HL-60 (cell line): ENCODE measurements at regions not wholly inside any gene's neighbourhood (a gene's known extent, or its start where the extent isn't known, plus 50 kb on each side); places are given as distances from the start of the nearest gene placed in this dataset.

Source experiments
- DNase-seq, 2 experiments: peaks; one replicate each; pipeline ENCODE4 v3.0.0-alpha.2; 2010 to 2020; ENCODE audit warnings: low read depth in 1 of 2, low spot score in 1 of 2
- H3K27ac ChIP-seq: fragments of 250-450 bp; sonication (Bioruptor Pico); replicated peaks from 2 replicates; pipeline ENCODE4 v1.5.1; 2020; ENCODE audit warnings: mild to moderate bottlenecking, moderate library complexity
- H3K27me3 ChIP-seq: fragments of 250-450 bp; sonication (Bioruptor Pico); 2 replicates; pipeline ENCODE4 v1.5.1; 2021; ENCODE audit warnings: mild to moderate bottlenecking, moderate library complexity; ENCODE audit not compliant: insufficient read depth, poor library complexity, severe bottlenecking
- H3K4me3 ChIP-seq: replicated peaks from 2 replicates; pipeline ENCODE4 v1.5.1; 2011; ENCODE audit warnings: mild to moderate bottlenecking, control low read depth, low read length; ENCODE audit not compliant: insufficient read depth
- GABPA ChIP-seq: IDR thresholded peaks from 2 replicates; pipeline ENCODE4 v1.6.1; 2012; ENCODE audit warnings: low read depth
- POLR2AphosphoS5 ChIP-seq: IDR thresholded peaks from 2 replicates; pipeline ENCODE4 v1.6.1; 2012; ENCODE audit warnings: low read depth
- REST ChIP-seq: IDR thresholded peaks from 2 replicates; pipeline ENCODE4 v1.6.1; 2012; ENCODE audit warnings: low read depth; ENCODE audit not compliant: insufficient replicate concordance
- SPI1 ChIP-seq: IDR thresholded peaks from 2 replicates; pipeline ENCODE4 v1.6.1; 2012; ENCODE audit warnings: low read depth, mild to moderate bottlenecking, borderline replicate concordance
- TF ChIP-seq, protein P1 (sequence below): IDR thresholded peaks from one replicate; pipeline ENCODE4 v1.5.1; 2011; ENCODE audit warnings: low read length, control low read depth, inconsistent platforms; ENCODE audit not compliant: insufficient read depth

DNA sequence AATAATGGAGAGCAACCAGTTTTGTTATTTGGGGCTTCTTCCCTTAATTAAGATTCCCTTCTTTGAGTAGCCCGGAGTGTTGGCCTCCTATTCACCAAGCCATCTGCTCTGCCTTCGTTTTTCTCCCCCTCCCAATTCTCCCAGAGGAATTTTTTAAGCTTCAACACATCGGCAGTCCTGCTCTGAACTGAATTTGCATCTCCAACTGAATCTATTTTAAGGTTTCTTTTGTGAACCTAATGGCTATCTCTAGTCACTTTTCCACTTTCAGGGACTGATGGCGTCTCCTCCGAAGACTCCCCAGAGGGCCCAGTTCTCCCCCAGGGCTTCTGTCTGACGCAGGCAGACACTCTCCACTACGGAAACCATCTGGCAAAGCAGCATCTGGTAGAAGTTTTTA, 280.2 kb downstream of the ADGRA3 start:
- TF ChIP-seq SPI1 (no peak), GABPA (no peak), REST (no peak), POLR2AphosphoS5 (no peak)
- TF ChIP-seq, protein P1, sequence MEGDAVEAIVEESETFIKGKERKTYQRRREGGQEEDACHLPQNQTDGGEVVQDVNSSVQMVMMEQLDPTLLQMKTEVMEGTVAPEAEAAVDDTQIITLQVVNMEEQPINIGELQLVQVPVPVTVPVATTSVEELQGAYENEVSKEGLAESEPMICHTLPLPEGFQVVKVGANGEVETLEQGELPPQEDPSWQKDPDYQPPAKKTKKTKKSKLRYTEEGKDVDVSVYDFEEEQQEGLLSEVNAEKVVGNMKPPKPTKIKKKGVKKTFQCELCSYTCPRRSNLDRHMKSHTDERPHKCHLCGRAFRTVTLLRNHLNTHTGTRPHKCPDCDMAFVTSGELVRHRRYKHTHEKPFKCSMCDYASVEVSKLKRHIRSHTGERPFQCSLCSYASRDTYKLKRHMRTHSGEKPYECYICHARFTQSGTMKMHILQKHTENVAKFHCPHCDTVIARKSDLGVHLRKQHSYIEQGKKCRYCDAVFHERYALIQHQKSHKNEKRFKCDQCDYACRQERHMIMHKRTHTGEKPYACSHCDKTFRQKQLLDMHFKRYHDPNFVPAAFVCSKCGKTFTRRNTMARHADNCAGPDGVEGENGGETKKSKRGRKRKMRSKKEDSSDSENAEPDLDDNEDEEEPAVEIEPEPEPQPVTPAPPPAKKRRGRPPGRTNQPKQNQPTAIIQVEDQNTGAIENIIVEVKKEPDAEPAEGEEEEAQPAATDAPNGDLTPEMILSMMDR: no peak
- no peaks in the 10 kb centered on the region for H3K27me3 ChIP-seq
- no peak for DNase-seq
- no peak overlapping the region for H3K4me3 ChIP-seq
- H3K27ac ChIP-seq: no peak overlapping the region

DNA sequence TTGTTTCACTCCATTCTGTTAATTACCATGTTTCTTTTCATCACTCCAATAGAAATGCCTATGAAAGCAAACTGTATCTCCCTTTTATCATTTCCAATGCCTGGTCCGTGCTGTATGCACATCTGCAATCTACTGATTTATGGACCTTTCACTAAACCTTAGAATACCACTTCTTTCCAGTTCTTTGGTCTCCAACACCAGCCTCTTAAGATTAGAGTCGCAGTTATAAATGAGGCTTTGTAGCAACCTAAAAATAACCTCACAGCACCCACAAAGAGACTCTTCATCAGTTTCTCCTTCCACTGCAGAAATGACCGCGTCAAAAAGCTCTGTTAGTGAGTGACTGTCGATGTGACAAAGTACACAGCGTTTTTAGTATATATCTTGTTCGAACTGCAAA, 282.6 kb downstream of the ADGRA3 start:
- TF ChIP-seq, protein P1: no peak
- TF ChIP-seq POLR2AphosphoS5 (no peak), REST (no peak), GABPA (no peak), SPI1 (no peak)
- no peaks in the 10 kb centered on the region for H3K27me3 ChIP-seq
- no peak overlapping the region for H3K27ac ChIP-seq
- no peak for DNase-seq
- no peak overlapping the region for H3K4me3 ChIP-seq

DNA sequence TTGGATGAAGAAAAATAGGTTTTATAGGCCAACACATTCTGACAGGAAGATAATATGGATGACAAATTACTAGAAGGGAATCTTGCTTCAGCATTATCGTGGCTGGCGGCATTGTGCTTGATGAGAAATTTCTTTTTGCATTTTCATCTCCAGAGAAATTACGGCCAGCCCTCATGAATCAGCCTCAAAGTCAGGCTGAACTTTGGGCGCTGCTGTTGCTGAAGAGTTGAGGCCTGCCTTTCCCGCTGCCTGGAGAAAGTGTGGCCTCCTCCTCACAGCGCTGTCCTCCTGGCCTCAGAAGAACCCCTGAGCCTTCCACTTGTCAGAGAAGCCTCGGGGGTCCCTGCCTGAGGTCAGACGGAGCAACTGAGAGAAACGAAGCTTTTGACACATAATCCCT, 272.4 kb upstream of the KCNIP4 start:
- Histone ChIP-seq H3K4me3 (no peak overlapping the region), H3K27me3 (no peaks in the 10 kb centered on the region), H3K27ac (no peak overlapping the region)
- TF ChIP-seq GABPA: no peak
- TF ChIP-seq, protein P1: no peak
- no peak for TF ChIP-seq REST
- no peak for TF ChIP-seq SPI1
- no peak for TF ChIP-seq POLR2AphosphoS5
- DNase-seq: no peak
